Right lung (tissue), 2 donors: ENCODE measurements at regions not wholly inside any gene's neighbourhood (a gene's known extent, or its start where the extent isn't known, plus 50 kb on each side); places are given as distances from the start of the nearest gene placed in this dataset.
"Not testable (repeated sequence)": the region's sequence is repeated elsewhere in the genome, so short reads cannot be mapped to it uniquely, and the experiment has no call there.

Source experiments
- DNase-seq, 2 donors: peaks; one replicate each; pipeline ENCODE4 v3.0.0-alpha.2; 2013

DNA sequence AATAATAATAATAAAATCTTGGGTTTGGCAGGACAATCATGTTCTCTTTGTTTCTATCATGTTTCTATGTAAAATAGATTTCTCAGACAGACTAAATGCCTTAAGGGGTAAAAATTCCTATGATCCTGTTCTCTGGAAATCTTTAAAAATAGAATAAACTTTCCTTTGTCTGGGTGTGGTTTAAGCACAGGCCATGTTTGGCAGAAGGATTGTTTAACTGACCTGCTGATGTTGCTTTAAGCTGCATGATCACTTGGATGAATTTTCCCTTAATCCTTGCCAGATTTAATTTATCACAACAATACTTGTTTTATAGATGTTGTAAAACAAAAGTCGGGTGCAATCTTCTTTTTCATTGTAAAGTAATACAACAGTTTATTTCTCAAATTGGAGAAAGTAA lies 341.7 kb upstream of the FAT1 start:
- no peak for DNase-seq

DNA sequence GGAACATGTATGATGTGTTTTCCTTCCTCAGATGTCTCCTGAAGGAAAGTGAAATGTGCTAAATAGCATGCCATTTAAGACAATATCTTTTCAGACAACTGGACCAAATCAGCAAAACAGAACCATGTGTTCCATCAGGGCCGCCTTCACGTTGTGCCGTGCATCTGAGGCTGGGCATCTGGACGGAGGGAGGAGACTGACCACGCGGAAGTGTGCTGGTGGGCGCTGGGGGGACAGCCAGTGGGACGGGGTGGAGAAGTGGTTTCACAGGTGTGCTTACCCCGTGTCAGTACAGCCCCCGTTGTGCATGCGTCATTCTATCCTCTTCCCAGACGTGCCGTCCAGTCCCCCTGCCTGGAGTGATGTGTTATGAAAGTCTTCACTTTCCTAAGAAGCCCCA lies 342.1 kb upstream of the FAT1 start:
- no peak for DNase-seq

DNA sequence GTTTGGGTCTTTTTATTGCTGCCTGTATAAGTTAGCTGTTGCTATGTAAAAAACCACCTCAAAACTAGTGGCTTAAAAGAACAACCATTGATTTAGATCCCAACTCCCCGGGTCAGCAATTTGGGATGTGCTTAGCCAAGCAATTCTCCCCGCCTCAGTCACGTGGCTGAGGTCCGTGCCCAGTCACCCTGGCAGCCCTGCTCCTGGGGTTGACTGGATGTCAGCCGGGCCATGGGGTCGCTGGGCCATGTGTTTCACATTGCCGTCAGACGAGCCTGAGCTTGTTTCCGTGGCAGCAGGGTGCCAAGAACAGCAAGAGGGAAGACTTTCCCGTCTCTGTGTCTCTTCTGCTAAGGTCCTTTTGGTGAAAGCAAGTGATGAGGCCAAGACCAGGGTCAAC lies 345.7 kb upstream of the FAT1 start:
- no peak for DNase-seq

DNA sequence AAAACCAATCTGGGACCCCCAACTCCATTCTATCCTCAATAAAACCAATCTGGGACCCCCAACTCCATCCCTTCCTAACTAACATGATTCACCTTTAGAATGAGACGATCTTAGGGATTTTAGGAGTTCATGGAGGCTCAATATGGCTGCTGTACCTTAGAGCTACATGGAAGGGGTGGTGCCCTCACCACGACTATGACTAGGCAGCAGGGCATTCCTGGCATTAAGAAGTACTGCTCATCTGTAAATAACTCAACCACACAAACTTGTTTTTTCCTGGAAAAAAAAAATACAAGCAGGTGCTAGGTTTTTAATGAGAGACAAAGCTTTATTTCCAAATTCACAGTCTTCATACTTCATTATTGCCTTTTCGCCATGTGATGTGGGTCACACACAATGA lies 346.5 kb upstream of the FAT1 start:
- no peak for DNase-seq

DNA sequence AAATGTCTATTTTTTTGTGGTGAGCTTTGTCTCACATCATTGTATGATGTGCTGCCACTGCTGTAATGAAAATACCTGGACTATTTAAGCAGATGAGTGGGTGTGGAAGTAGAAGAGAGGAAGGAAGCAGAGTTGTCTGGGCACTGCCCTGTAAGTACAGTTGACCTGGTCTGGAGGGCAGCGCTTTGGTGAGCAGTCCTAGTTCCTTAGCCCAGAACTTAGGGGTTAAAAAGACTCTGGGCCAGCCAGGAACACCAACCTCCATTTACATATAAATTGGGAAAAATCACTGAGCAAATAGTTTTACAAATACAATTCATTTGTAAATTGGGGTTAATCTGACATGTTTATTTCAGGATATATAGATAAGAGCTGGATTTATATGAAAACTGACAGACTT lies 347.1 kb upstream of the FAT1 start:
- no peak for DNase-seq

DNA sequence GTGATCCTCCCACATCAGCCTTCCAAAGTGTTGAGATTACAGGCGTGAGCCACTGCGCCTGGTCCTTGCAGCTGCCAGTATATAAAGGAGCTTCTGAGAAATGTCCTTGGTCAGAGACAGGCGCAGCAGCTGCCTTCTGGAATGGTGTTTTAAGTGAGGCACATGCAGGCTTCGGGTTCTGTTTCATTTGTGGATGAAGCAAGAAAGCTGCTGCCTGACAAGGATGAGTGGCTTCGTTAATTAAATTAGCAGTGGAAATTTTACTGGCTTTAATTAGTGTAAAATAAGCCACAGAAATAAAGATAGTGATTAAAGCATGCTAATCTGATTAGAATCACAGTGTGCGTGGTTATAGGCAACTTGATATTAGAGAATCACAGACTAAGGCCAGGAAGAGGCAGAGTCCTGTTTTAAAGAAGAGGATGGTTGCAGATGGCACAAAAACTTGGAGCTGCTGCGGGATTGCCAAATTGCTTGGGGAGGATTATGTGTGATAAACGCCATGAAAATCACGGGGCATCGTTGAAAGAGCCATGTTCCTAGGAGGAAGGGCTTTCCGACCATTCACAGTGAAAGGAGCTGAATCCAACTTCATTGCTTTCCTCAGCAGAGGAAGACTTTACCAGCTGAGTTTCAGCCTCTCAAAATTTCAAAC lies 348.4 kb upstream of the FAT1 start:
- DNase-seq = peak; percentile 9 to 23

DNA sequence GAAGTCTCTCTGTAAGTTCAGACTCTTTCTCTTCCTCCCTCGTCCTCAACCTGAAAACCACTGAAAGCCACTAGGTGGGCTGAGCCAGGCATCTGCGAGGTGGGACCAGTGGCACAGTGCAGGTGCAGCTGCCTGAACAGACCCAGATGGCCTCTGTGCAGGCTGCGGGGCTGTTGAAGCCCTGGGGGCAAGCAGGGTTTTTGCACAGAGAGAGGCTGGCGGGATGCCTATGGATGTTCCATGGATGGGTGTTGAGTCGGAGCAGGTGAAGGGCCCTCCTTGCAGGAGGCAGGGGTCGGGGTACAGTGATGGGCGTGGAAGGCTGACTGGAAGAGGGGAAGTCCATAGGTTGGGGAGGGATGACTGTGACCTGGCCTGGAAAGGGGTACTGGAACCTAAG lies 350.2 kb upstream of the FAT1 start:
- no peak for DNase-seq

DNA sequence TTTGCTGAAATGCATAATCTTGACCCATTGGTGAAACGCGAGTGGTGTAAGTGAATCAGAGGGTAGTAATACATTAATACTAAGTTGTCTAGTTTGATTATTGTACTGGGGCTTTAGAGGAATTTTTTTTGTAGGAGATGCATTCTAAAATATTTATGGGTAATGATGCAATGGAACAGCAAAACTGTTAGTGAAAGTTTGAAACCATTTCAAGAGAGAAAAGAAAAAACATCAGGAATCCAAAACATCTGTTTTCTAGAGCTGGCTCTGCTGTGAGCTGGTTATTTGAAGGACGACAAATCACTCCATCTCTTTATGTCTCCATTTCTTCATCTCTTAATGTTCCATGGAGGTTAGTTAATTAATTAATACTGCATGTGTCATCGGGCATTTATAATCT lies 351.9 kb upstream of the FAT1 start:
- no peak for DNase-seq

DNA sequence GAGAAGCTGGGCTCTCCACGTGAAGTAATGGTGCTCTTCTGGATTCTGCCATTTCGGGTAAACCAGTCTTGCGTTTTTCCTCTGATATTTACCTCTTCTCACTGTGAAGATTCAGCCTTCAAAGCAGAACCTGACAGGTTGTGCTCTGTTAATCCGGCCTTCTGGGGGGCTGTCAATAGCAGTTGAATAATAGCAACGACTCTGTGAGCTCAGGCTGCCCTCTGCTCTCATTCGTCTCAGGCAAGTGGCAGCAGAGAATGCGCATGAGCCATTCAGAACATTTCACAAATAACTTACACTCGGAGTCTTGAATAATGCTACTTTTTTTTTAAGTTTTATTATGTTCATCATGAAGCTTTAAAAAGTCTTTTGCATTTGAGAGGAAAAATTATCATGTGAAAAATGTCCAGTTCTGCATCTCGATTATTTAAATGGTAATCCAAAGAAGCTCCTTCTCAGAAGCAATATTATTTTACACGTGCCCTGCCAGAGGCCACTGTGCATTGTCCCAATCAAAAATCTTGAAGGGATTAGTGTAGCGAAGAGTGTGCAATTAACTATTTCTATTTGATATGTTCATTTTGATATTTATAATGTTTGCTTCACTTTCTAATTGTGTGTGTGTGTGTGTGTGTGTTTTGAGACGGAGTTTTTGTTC lies 354.2 kb upstream of the FAT1 start:
- DNase-seq = no peak

DNA sequence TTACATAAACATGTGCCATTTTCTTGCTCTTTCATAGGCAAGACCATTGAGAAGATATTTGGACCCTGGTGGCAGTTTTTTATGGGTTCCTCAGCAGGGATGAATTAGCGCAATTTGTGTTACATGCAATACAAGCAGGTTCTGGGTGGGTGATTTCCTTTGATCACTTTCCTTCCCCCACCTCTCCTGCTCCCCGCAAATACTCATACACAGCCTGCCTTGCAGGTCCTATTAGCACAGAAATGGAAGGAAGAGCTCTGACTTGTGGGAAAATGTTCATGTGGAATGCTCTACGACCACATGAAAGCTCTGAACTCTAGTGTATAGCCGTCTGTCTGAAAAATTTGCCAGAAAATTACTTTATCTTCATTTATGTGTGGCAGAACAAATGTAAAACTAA lies 361.0 kb upstream of the FAT1 start:
- DNase-seq = no peak

DNA sequence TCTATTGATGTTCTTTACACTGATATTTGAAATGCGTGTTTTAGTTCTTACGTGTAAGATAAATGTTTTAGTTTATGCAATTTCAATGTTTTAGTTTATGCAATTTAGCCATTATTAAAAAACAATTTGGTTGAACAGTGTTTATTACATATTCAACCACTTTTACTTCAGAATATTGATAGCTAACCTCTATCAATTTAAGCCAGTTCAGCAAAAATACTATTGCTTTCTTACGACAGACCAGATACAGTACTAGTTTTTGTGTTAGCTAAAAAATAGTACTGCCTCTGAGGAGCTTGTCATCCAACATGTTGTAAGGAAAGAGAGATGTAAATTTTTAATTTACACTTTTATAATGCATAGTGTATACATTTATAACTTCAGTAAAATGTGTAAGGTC lies 361.7 kb upstream of the FAT1 start:
- no peak for DNase-seq

DNA sequence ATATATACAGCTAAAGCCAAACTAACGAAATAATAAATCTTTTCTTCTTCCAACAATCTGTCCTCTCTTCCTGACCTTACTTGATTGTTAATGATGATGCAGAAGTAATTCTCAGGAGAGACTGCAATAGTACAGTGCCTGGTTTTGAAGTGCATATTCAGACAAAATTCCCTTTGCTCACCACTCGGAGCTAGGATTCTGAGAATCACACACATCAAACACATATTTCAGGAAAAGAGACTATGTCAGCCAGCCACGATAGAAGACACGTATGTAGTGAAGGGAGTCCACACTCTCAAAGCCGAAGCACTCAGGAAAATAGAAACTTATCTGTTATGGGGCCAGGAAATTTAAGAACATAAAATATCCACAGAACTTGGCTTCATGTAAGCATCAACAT lies 362.5 kb upstream of the FAT1 start:
- DNase-seq = no peak

DNA sequence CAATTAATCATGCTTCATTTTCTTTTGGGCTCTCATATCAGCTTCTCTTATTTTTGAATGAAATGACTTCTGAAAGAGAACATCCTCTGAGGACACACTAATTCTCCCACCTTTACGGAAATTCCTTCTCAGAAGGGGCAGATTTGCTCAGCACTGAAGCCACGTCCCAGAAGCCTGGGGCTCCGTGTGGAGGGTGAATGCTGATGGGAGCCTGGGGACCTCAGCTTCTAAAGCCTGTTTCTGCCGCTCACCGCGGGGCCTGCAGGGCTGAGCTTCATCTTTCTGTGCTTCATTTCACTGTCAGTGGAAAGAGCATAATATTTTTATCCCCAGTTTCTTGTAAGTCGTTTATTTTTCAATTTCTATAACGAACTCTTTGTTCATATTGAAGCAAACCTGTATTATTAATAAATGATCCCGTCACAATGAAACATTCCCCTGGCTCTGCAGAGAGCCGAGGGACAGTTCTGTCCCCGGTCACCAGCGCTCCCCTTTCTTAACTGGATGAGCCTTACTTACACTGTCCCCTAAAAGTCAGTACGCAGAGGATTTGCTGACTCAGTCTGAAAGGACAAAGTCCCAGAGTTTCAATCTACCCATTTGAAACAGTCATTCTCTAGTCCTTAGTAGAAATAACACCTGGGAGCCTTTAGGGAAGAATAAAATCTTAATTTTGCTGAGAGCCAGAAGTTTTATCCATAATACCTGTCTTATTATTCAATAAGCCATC lies 364.6 kb upstream of the FAT1 start:
- no peak for DNase-seq

DNA sequence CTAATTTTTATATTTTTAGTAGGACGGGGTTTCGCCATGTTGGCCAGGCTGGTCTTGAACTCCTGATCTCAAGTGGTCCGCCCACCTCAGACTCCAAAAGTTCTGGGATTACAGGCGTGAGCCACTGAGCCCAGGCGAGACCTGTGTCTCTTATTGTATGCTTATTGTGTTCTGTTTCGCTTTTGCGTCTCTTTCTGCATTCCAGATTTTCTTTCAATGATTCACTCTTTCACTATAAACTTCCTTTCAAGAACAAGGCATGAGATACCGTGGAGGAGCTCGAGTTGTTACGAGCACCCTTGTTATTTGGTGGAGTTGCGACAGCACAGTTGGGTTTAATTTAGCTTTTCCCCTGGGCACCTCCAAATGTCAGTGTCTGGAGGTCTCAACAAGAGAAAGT lies 366.7 kb upstream of the FAT1 start:
- DNase-seq = no peak

DNA sequence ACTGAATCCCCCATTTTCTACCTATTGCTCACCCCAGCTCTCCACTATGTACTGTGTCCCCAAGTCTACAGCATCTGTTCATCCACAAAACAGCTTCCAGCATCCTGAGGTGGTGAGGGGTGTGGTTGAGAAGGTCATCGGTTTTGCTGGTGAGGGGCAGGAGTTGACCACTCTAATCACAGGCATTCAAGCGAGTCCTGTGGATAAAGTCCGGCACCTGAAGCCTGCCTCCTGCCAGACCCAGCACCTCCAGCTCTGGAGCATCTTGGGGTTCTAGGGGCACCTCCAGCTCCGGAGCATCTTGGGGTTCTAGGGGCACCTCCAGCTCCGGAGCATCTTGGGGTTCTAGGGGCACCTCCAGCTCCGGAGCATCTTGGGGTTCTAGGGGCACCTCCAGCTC lies 367.2 kb upstream of the FAT1 start:
- not testable (repeated sequence) for DNase-seq

DNA sequence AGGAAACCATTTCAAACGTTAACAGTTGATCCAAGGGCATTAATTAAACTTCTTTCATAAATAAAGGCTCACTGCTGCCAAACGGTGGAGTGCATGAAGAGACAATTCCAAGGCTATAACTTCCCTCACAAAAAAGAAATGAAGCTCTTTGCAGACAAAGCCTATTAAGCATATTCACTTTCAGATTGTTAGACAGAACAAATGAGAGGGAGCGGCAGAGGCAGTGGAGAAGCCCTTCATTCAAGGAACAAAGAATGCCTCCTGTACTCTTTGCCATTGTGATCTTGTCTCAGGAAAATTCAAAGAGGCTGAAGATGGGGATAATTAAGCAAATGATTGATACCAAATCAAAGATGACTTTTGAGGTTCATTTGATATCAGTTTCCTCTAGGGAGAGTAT lies 370.5 kb upstream of the FAT1 start:
- no peak for DNase-seq

DNA sequence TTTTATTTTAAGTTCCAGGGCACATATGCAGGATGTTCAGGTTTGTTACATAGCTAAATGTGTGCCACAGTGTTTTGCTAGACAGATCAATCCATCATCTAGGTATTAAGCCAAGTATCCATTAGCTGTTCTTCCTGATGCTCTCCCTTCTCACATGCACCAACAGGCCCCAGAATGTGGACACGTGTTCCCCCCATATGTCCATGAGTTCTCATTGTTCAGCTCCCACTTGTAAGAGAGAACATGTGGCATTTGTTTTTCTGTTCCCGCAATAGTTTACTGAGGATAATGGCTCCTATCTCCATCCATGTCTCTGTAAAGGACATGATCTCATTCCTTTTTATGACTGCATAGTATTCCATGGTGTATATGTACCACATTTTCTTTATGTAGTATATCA lies 374.8 kb upstream of the FAT1 start:
- DNase-seq = no peak

DNA sequence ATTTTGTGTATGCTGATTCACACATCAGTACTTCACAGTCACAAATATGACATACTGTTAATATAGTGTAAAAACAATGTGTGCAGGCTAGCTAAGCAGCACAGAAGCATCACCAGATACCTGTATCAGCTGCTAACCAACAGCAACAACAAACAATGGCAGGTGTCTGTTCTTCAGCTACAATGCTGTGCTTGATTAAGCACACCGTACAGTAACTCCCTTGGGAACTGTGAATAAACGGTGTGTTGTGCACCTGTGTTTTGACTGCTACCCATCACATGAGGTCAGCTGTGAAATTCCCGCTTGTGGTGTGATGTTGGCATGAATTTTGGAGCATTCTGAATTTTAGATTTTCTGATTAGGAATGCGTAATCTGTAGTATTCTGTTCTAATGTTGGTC lies 379.7 kb upstream of the FAT1 start:
- DNase-seq = no peak

DNA sequence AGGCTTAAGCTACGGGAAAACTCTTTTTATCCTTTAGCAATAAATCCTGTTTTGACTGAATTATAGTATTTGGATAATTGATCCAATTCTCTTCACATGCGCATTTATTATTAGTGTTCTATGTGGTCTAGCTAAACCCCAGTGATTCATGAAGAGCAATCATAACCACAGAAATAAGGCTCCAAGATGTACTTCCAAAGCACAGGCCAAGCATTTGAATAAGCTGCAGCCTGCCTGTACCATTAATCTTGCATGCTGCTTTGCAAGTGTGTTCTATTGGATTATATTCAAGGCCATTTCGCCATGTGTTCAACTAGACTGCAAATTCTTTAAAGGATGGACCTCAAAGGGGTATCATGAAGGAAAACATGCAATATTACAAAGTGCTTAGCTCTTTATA lies 385.2 kb upstream of the FAT1 start:
- no peak for DNase-seq

DNA sequence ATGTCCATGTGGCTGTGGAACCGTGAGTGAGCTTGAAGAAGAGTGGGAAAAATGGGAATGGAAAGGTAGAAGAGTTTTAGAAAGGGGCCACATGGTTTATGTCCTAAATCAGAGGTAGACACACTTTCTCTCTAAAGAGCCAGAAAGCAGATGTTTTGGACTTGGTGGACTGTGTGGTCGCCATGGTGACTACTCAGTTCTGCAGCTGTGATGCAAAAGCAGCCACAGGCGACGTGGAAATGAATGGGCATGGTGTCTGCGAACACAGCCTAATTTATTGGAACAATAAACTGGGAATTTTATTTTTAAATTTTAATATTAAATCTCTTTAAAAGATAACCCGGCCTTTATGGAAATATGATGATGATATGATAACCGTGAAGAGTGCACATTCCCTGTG lies 386.0 kb upstream of the FAT1 start:
- no peak for DNase-seq

DNA sequence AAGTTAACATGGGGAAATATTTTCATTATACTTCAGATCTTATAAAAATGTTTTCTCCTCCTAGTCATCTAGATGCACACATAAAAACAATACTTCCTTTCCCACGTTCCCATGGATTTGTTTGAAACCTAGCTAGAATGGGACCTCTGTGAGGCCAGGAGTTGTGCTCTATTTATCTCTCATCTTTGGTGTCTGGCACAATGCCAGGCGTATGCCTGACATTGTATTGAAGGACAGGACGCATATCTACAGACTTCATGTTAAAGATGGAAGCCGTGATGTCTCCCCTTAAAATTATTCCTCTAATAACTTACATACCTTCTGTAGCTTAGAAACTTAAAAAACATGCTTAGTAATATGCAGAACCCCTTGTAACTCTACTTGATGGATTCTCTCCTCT lies 394.5 kb upstream of the FAT1 start:
- DNase-seq = no peak

DNA sequence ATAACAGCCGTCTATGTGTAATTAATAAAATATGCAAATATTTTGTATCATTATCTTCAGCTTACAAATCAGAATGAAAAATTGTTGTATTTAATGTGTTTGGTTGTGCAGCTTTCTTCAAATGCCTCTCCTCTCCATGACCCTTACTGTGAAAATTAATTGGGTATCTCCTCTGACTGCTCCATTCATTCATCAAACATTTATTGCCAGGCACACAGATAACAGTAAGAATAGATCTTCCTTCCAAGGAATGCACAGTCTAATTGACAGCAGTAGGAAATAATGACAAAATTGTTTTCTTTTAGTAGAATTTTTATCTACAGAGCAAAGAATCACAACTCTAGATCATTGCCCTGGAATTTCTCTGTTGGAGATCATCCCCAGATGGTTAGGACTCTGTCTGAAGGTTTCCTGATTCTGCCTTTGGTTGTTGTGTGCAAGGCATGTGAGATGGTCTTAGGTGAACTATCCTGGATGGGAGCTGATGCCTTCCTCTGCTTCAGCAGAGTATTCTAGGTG lies 395.0 kb upstream of the FAT1 start:
- DNase-seq = no peak

DNA sequence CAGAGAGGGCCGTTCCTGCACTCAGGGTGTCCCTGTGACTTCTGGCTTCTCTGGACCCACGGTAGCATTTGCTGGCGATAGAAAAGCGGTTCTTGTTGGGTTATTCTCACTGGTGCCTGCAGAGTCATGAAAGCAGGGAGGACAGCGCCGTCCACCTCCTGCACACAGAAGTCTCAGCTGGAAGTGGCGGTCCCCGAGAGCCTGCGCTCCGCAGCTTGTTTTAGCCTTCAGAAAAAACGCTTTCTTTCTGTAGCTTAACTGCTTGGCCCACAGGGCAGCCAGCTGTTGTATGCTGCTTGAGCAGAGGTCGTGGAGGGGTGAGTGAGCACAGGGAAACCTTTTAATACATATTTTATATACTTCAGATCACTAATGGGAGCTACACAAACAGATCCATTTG lies 400.7 kb upstream of the FAT1 start:
- DNase-seq = peak in 1 of 2 donors; percentile 10
